HepG2 (cell line): ENCODE measurements at regions not wholly inside any gene's neighbourhood (a gene's known extent, or its start where the extent isn't known, plus 50 kb on each side); places are given as distances from the start of the nearest gene placed in this dataset.

Source experiments
- ATAC-seq: fragments of 200-7000 bp; cut with Tn5 transposase; 3 replicates; pipeline ENCODE4 v1.9.1; 2020; ENCODE audit warnings: mild to moderate bottlenecking, moderate library complexity
- BruUV-seq: library from RNA; stranded (reverse); fragments of 400-500 nt; replicated peaks from 2 replicates; lab custom pipeline; 2021; lab: Mats Ljungman, UMichigan
- CTCF ChIA-PET: fragments of 300-600 bp; formaldehyde crosslinking; extraction: SDS; loops from one replicate; lab custom pipeline; 2021; ENCODE audit warnings: low total read pairs, inconsistent platforms, low intra/inter-chr PET ratio; lab: Yijun Ruan, JAX
- POLR2A ChIA-PET: fragments of 350-600 bp; sonication (Branson Sonifier 250); formaldehyde crosslinking; loops from one replicate; lab custom pipeline; 2020; ENCODE audit warnings: antibody characterized with exemption, inconsistent platforms; lab: Yijun Ruan, JAX
- DNase-seq: peaks from one replicate; pipeline ENCODE4 v3.0.0-alpha.2; 2015; ENCODE audit warnings: low spot score
- FAIRE-seq: peaks from 3 replicates; lab custom pipeline; 2011; peaks lifted over from hg19 to GRCh38; lab: Jason Lieb, UNC
- H2AFZ ChIP-seq: one replicate; pipeline ENCODE4 v1.6.1; 2011; ENCODE audit warnings: low read length, inconsistent platforms
- H3K27ac ChIP-seq: fragments of 300-600 bp; 3 replicates; pipeline ENCODE4 v1.8.0; 2011; ENCODE audit warnings: mixed run types, mild to moderate bottlenecking, mixed read lengths, low read length, inconsistent platforms; ENCODE audit not compliant: insufficient read depth; ENCODE audit errors: extremely low read length
- H3K27me3 ChIP-seq, 2 experiments: fragments of 200-600 bp in 1 of 2; 2 replicates in 1 of 2; 3 replicates in 1 of 2; pipeline versions ENCODE4 v1.6.0 to v1.8.0; 2011; ENCODE audit warnings: low read length in 2 of 2, mild to moderate bottlenecking in 2 of 2, moderate library complexity in 2 of 2, inconsistent platforms in 1 of 2; ENCODE audit not compliant: insufficient read depth in 2 of 2, control insufficient read depth in 1 of 2
- H3K36me3 ChIP-seq, 2 experiments: fragments of 200-600 bp in 1 of 2; replicated peaks in 1 of 2; 2 replicates in 1 of 2; 3 replicates in 1 of 2; pipeline versions ENCODE4 v1.5.1 to v1.8.0; 2011; ENCODE audit warnings: low read length in 2 of 2, inconsistent platforms in 1 of 2; ENCODE audit not compliant: insufficient read depth in 2 of 2, control insufficient read depth in 1 of 2
- H3K4me1 ChIP-seq: 2 replicates; pipeline ENCODE4 v1.5.1; 2012; ENCODE audit warnings: low read length, inconsistent platforms; ENCODE audit not compliant: insufficient read depth
- H3K4me2 ChIP-seq: 2 replicates; pipeline ENCODE4 v1.6.0; 2011; ENCODE audit warnings: low read depth, low read length, inconsistent platforms
- H3K4me3 ChIP-seq, 3 experiments: fragments of 200-600 bp in 1 of 3; sonication (generic), shearing (Covaris generic) in 1 of 3; replicated peaks in 1 of 3; 2 replicates each; pipeline ENCODE4 v1.5.1; 2011 to 2016; ENCODE audit warnings: low read length in 3 of 3, inconsistent platforms in 2 of 3, low read depth in 2 of 3, mild to moderate bottlenecking in 2 of 3, control low read depth in 1 of 3, mixed read lengths in 1 of 3; ENCODE audit not compliant: insufficient read depth in 1 of 3
- H3K79me2 ChIP-seq: one replicate; pipeline ENCODE4 v1.6.1; 2011; ENCODE audit warnings: low read length, inconsistent platforms; ENCODE audit not compliant: insufficient read depth
- H3K9ac ChIP-seq: 2 replicates; pipeline ENCODE4 v1.6.0; 2011; ENCODE audit warnings: mild to moderate bottlenecking, low read depth, low read length, inconsistent platforms; ENCODE audit not compliant: insufficient read depth
- H3K9me3 ChIP-seq: 2 replicates; pipeline ENCODE4 v1.5.1; 2012; ENCODE audit warnings: mild to moderate bottlenecking, low read length
- H4K20me1 ChIP-seq: 2 replicates; pipeline ENCODE4 v1.6.0; 2011; ENCODE audit warnings: inconsistent platforms, mild to moderate bottlenecking, low read length, moderate library complexity; ENCODE audit not compliant: insufficient read depth
- CHD4 ChIP-seq: fragments of 200-600 bp; sonication (generic); IDR thresholded peaks from 2 replicates; pipeline ENCODE4 v1.7.0; 2017; ENCODE audit warnings: mild to moderate bottlenecking, low read length, borderline replicate concordance
- SAFB2 ChIP-seq: sonication (generic); formaldehyde crosslinking; IDR thresholded peaks from 2 replicates; pipeline ENCODE4 v1.5.1; 2020; ENCODE audit warnings: missing genetic modification reagents, low read depth, mild to moderate bottlenecking, borderline replicate concordance
- SETDB1 ChIP-seq: sonication (generic); formaldehyde crosslinking; IDR thresholded peaks from 2 replicates; pipeline ENCODE4 v1.5.1; 2020; ENCODE audit warnings: missing genetic modification reagents, mild to moderate bottlenecking, borderline replicate concordance
- ZKSCAN8 ChIP-seq: IDR thresholded peaks from 2 replicates; pipeline ENCODE4 v1.6.1; 2016; ENCODE audit warnings: borderline replicate concordance, missing genetic modification reagents, missing compliant biosample characterization
- ZNF282 ChIP-seq: fragments of 450-650 bp; IDR thresholded peaks from 2 replicates; pipeline ENCODE4 v1.6.1; 2018; ENCODE audit not compliant: partially characterized antibody
- ZNF530 ChIP-seq: sonication (generic); formaldehyde crosslinking; IDR thresholded peaks from 2 replicates; pipeline ENCODE4 v1.5.0; 2020; ENCODE audit warnings: low read depth, mild to moderate bottlenecking, missing genetic modification reagents
- ZNF605 ChIP-seq: sonication (generic); formaldehyde crosslinking; IDR thresholded peaks from 2 replicates; pipeline ENCODE4 v1.8.0; 2022; ENCODE audit warnings: mild to moderate bottlenecking, missing genetic modification reagents
- ZNF720 ChIP-seq: sonication (generic); formaldehyde crosslinking; IDR thresholded peaks from 2 replicates; pipeline ENCODE4 v1.4.0; 2020; ENCODE audit warnings: missing genetic modification reagents
- WGBS: methylation state at CpG from one replicate; pipeline ENCODE4 v1.1.6; 2017; ENCODE audit warnings: low lambda C conversion rate; 5-methylcytosine and 5-hydroxymethylcytosine counted together
- in situ Hi-C: cut with HindIII; loops from 2 replicates; pipeline ENCODE4 v1.10.0; 2017; ENCODE audit warnings: low pct_unique_long_range_greater_than_20kb; ENCODE audit not compliant: extremely low pct_ligation_motif_present
- intact Hi-C: fragments of 100-400 bp; cut with micrococcal nuclease; formaldehyde crosslinking; loops from one replicate; pipeline ENCODE4 v1.10.0; 2022; ENCODE audit not compliant: unreplicated experiment
- TF ChIP-seq, protein P1 (sequence below): sonication (generic); formaldehyde crosslinking; conservative IDR thresholded peaks from 2 replicates; pipeline ENCODE4 v1.4.0; 2020; ENCODE audit warnings: missing genetic modification reagents
- TF ChIP-seq, protein P2 (sequence below): sonication (generic); formaldehyde crosslinking; IDR thresholded peaks from 2 replicates; pipeline ENCODE4 v1.4.0; 2020; ENCODE audit warnings: missing genetic modification reagents
- TF ChIP-seq, protein P3 (sequence below): sonication (generic); formaldehyde crosslinking; IDR thresholded peaks from 2 replicates; pipeline ENCODE4 v1.4.0; 2020; ENCODE audit warnings: missing genetic modification reagents
- TF ChIP-seq, protein P4 (sequence below): sonication (generic); formaldehyde crosslinking; IDR thresholded peaks from 2 replicates; pipeline ENCODE4 v1.5.0; 2020; ENCODE audit warnings: missing genetic modification reagents

DNA sequence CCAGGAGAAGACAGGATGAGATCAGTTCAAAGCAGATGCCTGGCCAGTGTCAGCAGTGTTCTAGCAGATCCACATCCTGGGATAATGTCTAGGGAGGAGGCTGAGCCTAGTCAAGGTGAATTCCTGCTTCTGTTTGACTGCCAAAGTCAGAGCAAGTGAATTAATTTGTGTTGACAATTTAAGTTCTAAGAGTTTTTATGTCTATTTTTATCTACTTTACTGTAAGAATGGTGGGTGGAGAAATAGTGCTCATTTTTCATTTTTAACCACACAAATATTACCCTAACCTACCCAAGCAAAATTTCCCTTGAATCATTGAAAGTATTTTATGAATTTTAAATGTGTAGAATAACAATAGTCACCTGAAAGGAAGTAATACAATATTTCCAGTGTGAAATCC lies 207.6 kb upstream of the SLC10A2 start:
- FAIRE-seq (no peak), DNase-seq (no peak), ATAC-seq (no peak)
- Histone ChIP-seq H4K20me1 (no peaks in the 10 kb centered on the region), H2AFZ (no peak overlapping the region), H3K4me2 (no peak overlapping the region), H3K36me3 (no peaks in the 10 kb centered on the region), H3K4me1 (no peaks in the 10 kb centered on the region), H3K79me2 (no peaks in the 10 kb centered on the region), H3K4me3 (no peak overlapping the region), H3K27ac (no peak overlapping the region), H3K9me3 (peaks cover 66% of the 10 kb centered on the region), H3K9ac (no peak overlapping the region), H3K27me3 (no peaks in the 10 kb centered on the region; a peak in 1 of 5 replicates)
- ChIA-PET POLR2A (no interaction called here), CTCF (no interaction called here)
- intact Hi-C loops, result no loop called here
- BruUV-seq, result no TSS peak
- in situ Hi-C loops, result no loop called here
- TF ChIP-seq, protein P1, sequence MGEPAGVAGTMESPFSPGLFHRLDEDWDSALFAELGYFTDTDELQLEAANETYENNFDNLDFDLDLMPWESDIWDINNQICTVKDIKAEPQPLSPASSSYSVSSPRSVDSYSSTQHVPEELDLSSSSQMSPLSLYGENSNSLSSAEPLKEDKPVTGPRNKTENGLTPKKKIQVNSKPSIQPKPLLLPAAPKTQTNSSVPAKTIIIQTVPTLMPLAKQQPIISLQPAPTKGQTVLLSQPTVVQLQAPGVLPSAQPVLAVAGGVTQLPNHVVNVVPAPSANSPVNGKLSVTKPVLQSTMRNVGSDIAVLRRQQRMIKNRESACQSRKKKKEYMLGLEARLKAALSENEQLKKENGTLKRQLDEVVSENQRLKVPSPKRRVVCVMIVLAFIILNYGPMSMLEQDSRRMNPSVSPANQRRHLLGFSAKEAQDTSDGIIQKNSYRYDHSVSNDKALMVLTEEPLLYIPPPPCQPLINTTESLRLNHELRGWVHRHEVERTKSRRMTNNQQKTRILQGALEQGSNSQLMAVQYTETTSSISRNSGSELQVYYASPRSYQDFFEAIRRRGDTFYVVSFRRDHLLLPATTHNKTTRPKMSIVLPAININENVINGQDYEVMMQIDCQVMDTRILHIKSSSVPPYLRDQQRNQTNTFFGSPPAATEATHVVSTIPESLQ (CRISPR knock-in tag), result no peak
- TF ChIP-seq, protein P2, sequence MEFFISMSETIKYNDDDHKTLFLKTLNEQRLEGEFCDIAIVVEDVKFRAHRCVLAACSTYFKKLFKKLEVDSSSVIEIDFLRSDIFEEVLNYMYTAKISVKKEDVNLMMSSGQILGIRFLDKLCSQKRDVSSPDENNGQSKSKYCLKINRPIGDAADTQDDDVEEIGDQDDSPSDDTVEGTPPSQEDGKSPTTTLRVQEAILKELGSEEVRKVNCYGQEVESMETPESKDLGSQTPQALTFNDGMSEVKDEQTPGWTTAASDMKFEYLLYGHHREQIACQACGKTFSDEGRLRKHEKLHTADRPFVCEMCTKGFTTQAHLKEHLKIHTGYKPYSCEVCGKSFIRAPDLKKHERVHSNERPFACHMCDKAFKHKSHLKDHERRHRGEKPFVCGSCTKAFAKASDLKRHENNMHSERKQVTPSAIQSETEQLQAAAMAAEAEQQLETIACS (CRISPR knock-in tag), result no peak

DNA sequence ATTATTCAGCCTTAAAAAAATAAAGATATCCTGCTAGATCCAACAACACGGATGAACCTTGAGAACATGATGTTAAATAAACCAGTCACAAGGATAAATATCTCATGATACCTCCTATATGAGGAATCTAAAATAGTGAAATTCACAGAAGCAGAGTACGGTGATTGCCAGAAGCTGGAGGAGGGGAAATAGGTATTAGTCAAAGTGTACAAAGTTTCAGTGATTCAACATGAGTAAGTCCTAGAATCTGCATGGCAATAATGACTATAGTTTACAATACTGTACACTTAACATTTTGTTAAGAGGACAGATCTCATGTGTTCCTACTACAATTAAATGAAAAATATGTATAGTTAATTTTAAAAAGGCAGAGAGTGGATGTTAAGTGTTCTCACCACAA lies 206.6 kb upstream of the SLC10A2 start:
- no peak for DNase-seq
- Histone ChIP-seq H3K27me3 (no peaks in the 10 kb centered on the region; a peak in 1 of 5 replicates), H3K4me3 (no peak overlapping the region), H3K9ac (no peak overlapping the region), H3K9me3 (peaks cover 66% of the 10 kb centered on the region), H2AFZ (no peak overlapping the region), H3K79me2 (no peaks in the 10 kb centered on the region), H3K4me1 (no peaks in the 10 kb centered on the region), H3K36me3 (no peaks in the 10 kb centered on the region), H3K27ac (no peak overlapping the region), H3K4me2 (no peak overlapping the region), H4K20me1 (no peaks in the 10 kb centered on the region)
- ChIA-PET POLR2A (no interaction called here), CTCF (no interaction called here)
- BruUV-seq, result no TSS peak
- no peak for ATAC-seq
- in situ Hi-C loops, result no loop called here
- WGBS, result 7% methylated on average over 2 of the region's 2 CpGs
- intact Hi-C loops, result no loop called here
- FAIRE-seq, result no peak
- TF ChIP-seq ZNF720 (no peak), ZNF530 (CRISPR knock-in tag) (no peak), ZNF605 (CRISPR knock-in tag) (no peak), ZNF282 (no peak), CHD4 (no peak), SETDB1 (no peak), SAFB2 (no peak), ZKSCAN8 (CRISPR knock-in tag) (no peak)
- TF ChIP-seq, protein P3, sequence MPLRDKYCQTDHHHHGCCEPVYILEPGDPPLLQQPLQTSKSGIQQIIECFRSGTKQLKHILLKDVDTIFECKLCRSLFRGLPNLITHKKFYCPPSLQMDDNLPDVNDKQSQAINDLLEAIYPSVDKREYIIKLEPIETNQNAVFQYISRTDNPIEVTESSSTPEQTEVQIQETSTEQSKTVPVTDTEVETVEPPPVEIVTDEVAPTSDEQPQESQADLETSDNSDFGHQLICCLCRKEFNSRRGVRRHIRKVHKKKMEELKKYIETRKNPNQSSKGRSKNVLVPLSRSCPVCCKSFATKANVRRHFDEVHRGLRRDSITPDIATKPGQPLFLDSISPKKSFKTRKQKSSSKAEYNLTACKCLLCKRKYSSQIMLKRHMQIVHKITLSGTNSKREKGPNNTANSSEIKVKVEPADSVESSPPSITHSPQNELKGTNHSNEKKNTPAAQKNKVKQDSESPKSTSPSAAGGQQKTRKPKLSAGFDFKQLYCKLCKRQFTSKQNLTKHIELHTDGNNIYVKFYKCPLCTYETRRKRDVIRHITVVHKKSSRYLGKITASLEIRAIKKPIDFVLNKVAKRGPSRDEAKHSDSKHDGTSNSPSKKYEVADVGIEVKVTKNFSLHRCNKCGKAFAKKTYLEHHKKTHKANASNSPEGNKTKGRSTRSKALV, result no peak
- TF ChIP-seq, protein P4, sequence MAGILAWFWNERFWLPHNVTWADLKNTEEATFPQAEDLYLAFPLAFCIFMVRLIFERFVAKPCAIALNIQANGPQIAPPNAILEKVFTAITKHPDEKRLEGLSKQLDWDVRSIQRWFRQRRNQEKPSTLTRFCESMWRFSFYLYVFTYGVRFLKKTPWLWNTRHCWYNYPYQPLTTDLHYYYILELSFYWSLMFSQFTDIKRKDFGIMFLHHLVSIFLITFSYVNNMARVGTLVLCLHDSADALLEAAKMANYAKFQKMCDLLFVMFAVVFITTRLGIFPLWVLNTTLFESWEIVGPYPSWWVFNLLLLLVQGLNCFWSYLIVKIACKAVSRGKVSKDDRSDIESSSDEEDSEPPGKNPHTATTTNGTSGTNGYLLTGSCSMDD (CRISPR knock-in tag), result no peak
